ENCODE measurements at regions not wholly inside any gene's neighbourhood (a gene's known extent, or its start where the extent isn't known, plus 50 kb on each side); places are given as distances from the start of the nearest gene placed in this dataset.

DNA sequence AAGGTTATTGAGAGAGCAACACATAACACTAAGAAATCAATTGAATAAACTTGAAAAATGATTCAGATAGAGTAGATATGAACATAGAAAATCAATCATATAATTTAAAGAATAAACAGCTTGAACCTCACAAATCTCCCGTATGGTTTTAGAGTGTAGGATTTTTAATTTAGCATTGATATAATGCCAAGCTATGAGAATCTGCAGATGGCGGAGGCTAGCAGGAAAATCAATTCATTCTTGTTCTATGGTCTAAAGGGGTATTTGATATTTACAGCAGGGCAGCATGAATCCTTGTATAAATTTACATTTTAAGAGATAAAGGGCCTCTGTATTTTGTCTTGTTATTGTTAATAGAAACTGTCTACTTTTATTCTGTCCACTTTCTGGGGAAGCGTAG lies 797.0 kb downstream of the GALR1 start:
- Histone ChIP-seq H3K36me3 (replicated peaks in 1 of 2; ENCODE audit: control insufficient read depth in 1 of 2, insufficient read depth in 2 of 2, low read length in 2 of 2) (no peaks in the 10 kb centered on the region), H4K20me1 (ENCODE audit: insufficient read depth, low read length) (no peaks in the 10 kb centered on the region), H3K9ac (ENCODE audit: insufficient read depth, low read length, poor library complexity, severe bottlenecking) (no peak overlapping the region), H3K9me3 (replicated peaks in 1 of 2; ENCODE audit: control insufficient read depth in 1 of 2, insufficient read depth in 1 of 2, low read length in 2 of 2) (peaks cover 11 to 14% of the 10 kb centered on the region in 2 donors), H2AFZ (ENCODE audit: insufficient read depth, low read depth, low read length, poor library complexity, severe bottlenecking) (no peak overlapping the region), H3K4me2 (replicated peaks; ENCODE audit: extremely low read depth, low read length, poor library complexity, severe bottlenecking) (no peak overlapping the region), H3K27ac (ENCODE audit: low read depth in 1 of 2, low read length in 2 of 2) (no peak overlapping the region), H3K27me3 (ENCODE audit: control insufficient read depth in 2 of 2, insufficient read depth in 2 of 2, low read length in 2 of 2) (no peaks in the 10 kb centered on the region), H3K79me2 (ENCODE audit: insufficient read depth, low read length) (no peaks in the 10 kb centered on the region), H3K4me1 (ENCODE audit: control insufficient read depth in 1 of 2, insufficient read depth in 2 of 2, low read length in 2 of 2) (no peaks in the 10 kb centered on the region), H3K4me3 (replicated peaks in 1 of 3; ENCODE audit: low read depth in 2 of 3, low read length in 3 of 3) (no peak overlapping the region)
- WGBS (ENCODE audit: insufficient coverage), result no CpG with 5 or more reads among the region's 3 CpGs
- H3K27me3 Mint-ChIP-seq (ENCODE audit: low read depth in 3 of 3), result peaks cover 0 to 1% (median 0%) of the 10 kb centered on the region in 3 donors
- no peak for TF ChIP-seq CTCF (IDR thresholded peaks at IDR 0.05)
- H3K36me3 Mint-ChIP-seq, result no peaks in the 10 kb centered on the region
- peaks cover 0 to 16% (median 9%) of the 10 kb centered on the region in 7 donors for H3K9me3 Mint-ChIP-seq
- H3K4me3 Mint-ChIP-seq, result no peak overlapping the region
- intact Hi-C loops (cut with micrococcal nuclease), result no loop called here
- no peaks in the 10 kb centered on the region for H3K4me1 Mint-ChIP-seq
- no peak for DNase-seq
- no peak overlapping the region for H3K27ac Mint-ChIP-seq

DNA sequence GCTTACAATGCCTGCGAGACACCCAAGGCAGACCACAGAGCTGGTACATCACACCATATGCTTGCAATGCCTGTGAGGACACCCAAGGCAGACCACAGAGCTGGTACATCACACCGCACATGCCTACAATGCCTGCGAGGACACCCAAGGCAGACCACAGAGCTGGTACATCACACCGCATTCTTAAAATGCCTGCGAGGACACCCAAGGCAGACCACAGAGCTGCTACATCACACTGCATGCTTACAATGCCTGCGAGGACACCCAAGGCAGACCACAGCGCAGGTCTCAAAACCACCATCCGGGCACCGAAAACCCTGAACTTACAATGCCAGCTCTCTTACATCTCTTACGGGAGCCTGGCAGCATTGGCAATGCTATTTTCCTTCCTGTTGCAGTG lies 799.6 kb downstream of the GALR1 start:
- H3K36me3 Mint-ChIP-seq, result no peaks in the 10 kb centered on the region
- no peak overlapping the region for H3K9ac ChIP-seq (ENCODE audit: insufficient read depth, low read length, poor library complexity, severe bottlenecking)
- no peaks in the 10 kb centered on the region for H3K79me2 ChIP-seq (ENCODE audit: insufficient read depth, low read length)
- intact Hi-C loops (cut with micrococcal nuclease), result no loop called here
- TF ChIP-seq CTCF (IDR thresholded peaks at IDR 0.05), result no peak
- no peak overlapping the region for H3K4me2 ChIP-seq (replicated peaks; ENCODE audit: extremely low read depth, low read length, poor library complexity, severe bottlenecking)
- H3K4me3 Mint-ChIP-seq, result no peak overlapping the region
- no peak for DNase-seq
- H3K4me1 Mint-ChIP-seq, result no peaks in the 10 kb centered on the region
- H3K27ac Mint-ChIP-seq, result no peak overlapping the region
- no peak overlapping the region for H2AFZ ChIP-seq (ENCODE audit: insufficient read depth, low read depth, low read length, poor library complexity, severe bottlenecking)
- no peaks in the 10 kb centered on the region for H3K4me1 ChIP-seq (ENCODE audit: control insufficient read depth in 1 of 2, insufficient read depth in 2 of 2, low read length in 2 of 2)
- no peaks in the 10 kb centered on the region for H4K20me1 ChIP-seq (ENCODE audit: insufficient read depth, low read length)
- no peaks in the 10 kb centered on the region for H3K9me3 ChIP-seq (replicated peaks in 1 of 2; ENCODE audit: control insufficient read depth in 1 of 2, insufficient read depth in 1 of 2, low read length in 2 of 2)
- peaks cover 0 to 3% (median 1%) of the 10 kb centered on the region in 7 donors for H3K9me3 Mint-ChIP-seq
- no peak overlapping the region for H3K27ac ChIP-seq (ENCODE audit: low read depth in 1 of 2, low read length in 2 of 2)
- H3K36me3 ChIP-seq (replicated peaks in 1 of 2; ENCODE audit: control insufficient read depth in 1 of 2, insufficient read depth in 2 of 2, low read length in 2 of 2), result no peaks in the 10 kb centered on the region
- H3K4me3 ChIP-seq (replicated peaks in 1 of 3; ENCODE audit: low read depth in 2 of 3, low read length in 3 of 3), result no peak overlapping the region
- peaks cover 0 to 3% (median 1%) of the 10 kb centered on the region in 3 donors for H3K27me3 Mint-ChIP-seq (ENCODE audit: low read depth in 3 of 3)
- 92% methylated on average over 7 of the region's 10 CpGs for WGBS (ENCODE audit: insufficient coverage)
- H3K27me3 ChIP-seq (ENCODE audit: control insufficient read depth in 2 of 2, insufficient read depth in 2 of 2, low read length in 2 of 2), result no peaks in the 10 kb centered on the region
